PC-3 (cell line): ENCODE measurements at regions not wholly inside any gene's neighbourhood (a gene's known extent, or its start where the extent isn't known, plus 50 kb on each side); places are given as distances from the start of the nearest gene placed in this dataset.

Experiments used
- EZH2 ChIP-seq: fragments of 300-600 bp; sonication (generic); IDR thresholded peaks from one replicate; pipeline ENCODE4 v1.6.1; 2017; ENCODE audit warnings: antibody characterized with exemption, mild to moderate bottlenecking, low read length; ENCODE audit not compliant: unreplicated experiment
- EZH2phosphoT487 ChIP-seq: fragments of 300-600 bp; sonication (generic); IDR thresholded peaks from 2 replicates; pipeline ENCODE4 v1.6.1; 2018; ENCODE audit warnings: mild to moderate bottlenecking, antibody characterized with exemption, low read length, borderline replicate concordance
- TF ChIP-seq, protein P1 (sequence below): fragments of 300-600 bp; sonication (generic); conservative IDR thresholded peaks from 2 replicates; pipeline ENCODE4 v1.5.1; 2017; ENCODE audit warnings: antibody characterized with exemption, low read depth, mild to moderate bottlenecking, low read length

DNA sequence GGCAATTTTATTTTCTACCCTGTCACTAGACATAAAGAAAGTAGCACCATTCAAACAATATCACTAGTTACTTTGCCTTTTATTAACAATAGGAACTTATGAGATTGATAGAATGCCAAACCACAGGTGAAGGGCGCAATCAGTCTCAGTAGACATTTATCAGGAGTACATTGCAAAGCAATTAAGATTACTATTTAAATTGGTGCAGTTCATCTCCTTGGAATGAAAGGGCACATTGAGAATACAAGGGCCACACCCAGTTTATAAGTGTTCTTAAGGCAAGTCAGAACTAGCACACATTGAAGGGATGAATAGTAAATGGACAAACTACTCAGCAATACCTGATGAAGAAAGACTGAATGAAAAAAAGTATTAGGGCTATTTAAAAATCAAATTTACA lies 601.4 kb downstream of the C12orf50 start:
- TF ChIP-seq EZH2phosphoT487: no peak
- TF ChIP-seq, protein P1, sequence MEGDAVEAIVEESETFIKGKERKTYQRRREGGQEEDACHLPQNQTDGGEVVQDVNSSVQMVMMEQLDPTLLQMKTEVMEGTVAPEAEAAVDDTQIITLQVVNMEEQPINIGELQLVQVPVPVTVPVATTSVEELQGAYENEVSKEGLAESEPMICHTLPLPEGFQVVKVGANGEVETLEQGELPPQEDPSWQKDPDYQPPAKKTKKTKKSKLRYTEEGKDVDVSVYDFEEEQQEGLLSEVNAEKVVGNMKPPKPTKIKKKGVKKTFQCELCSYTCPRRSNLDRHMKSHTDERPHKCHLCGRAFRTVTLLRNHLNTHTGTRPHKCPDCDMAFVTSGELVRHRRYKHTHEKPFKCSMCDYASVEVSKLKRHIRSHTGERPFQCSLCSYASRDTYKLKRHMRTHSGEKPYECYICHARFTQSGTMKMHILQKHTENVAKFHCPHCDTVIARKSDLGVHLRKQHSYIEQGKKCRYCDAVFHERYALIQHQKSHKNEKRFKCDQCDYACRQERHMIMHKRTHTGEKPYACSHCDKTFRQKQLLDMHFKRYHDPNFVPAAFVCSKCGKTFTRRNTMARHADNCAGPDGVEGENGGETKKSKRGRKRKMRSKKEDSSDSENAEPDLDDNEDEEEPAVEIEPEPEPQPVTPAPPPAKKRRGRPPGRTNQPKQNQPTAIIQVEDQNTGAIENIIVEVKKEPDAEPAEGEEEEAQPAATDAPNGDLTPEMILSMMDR: no peak
- TF ChIP-seq EZH2: no peak
